Neural progenitor cell (in vitro differentiated cells): ENCODE measurements at regions not wholly inside any gene's neighbourhood (a gene's known extent, or its start where the extent isn't known, plus 50 kb on each side); places are given as distances from the start of the nearest gene placed in this dataset.

ENCODE experiments used
- CTCF ChIP-seq: fragments of 200-600 bp; sonication (generic); IDR thresholded peaks from 2 replicates; pipeline ENCODE4 v1.5.1; 2017; ENCODE audit warnings: antibody characterized with exemption, mild to moderate bottlenecking
- EZH2 ChIP-seq: fragments of 200-600 bp; sonication (generic); IDR thresholded peaks from 2 replicates; pipeline ENCODE4 v1.6.1; 2017; ENCODE audit warnings: antibody characterized with exemption, mild to moderate bottlenecking, moderate library complexity

GRCh38 chr6:119649531-119649930, 300.0 kb upstream of the MAN1A1 start:
- TF ChIP-seq CTCF (no peak), EZH2 (no peak)
